ENCODE measurements at regions not wholly inside any gene's neighbourhood (a gene's known extent, or its start where the extent isn't known, plus 50 kb on each side); places are given as distances from the start of the nearest gene placed in this dataset.

DNA sequence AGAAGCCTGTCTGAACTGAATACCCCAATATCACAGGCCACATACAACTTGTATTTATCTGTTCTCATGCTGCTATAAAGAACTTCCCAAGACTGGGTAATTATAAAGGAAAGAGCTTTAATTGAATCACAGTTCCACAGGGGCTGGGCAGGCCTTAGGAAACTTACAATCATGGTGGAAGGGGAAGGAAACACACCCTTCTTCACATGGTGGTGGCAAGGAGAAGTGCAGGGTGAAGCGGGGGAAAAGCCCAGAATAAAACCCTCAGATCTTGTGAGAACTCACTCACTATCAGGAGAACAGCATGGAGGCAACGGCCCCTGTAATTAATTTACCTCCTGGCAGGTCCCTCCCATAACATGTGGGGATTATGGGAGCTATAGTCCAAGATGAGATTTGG, 50.3 kb upstream of the FNDC1 start:
- Histone ChIP-seq H3K27ac (ENCODE audit: low read length) (no peak overlapping the region), H3K9me3 (ENCODE audit: control insufficient read depth, insufficient read depth, low read depth, low read length) (no peaks in the 10 kb centered on the region), H3K27me3 (ENCODE audit: control insufficient read depth, insufficient read depth, low read length) (no peaks in the 10 kb centered on the region; the same call in 1 of the 2 replicates), H3K36me3 (ENCODE audit: control insufficient read depth, insufficient read depth, low read length) (no peaks in the 10 kb centered on the region), H3K4me1 (ENCODE audit: control insufficient read depth, insufficient read depth, low read length) (no peaks in the 10 kb centered on the region), H3K4me3 (ENCODE audit: low read depth in 2 of 2, low read length in 2 of 2) (no peak overlapping the region)
- CTCF ChIA-PET, result no interaction called here
- in situ Hi-C loops (cut with HindIII; ENCODE audit: low pct_unique_long_range_greater_than_20kb, low sequenced_read_pairs), result no loop called here
- ATAC-seq (no peak), DNase-seq (ENCODE audit: low read depth, low spot score) (no peak)
- POLR2A ChIA-PET, result no interaction called here
- TF ChIP-seq SIN3A (IDR thresholded peaks at IDR 0.05; ENCODE audit: borderline replicate concordance, insufficient read depth, low read depth, low read length), result no peak
- no peak for TF ChIP-seq REST (IDR thresholded peaks at IDR 0.05; ENCODE audit: insufficient read depth in 1 of 2, low read depth in 2 of 2, low read length in 1 of 2)
- TF ChIP-seq POLR2AphosphoS5 (IDR thresholded peaks at IDR 0.05; ENCODE audit: low read depth, low read length), result no peak
- TF ChIP-seq TCF7L2 (IDR thresholded peaks at IDR 0.05; ENCODE audit: low read depth, low read length), result no peak
- TF ChIP-seq CTCF (IDR thresholded peaks at IDR 0.05), result no peak
- BruUV-seq (replicated peaks), result no TSS peak
- intact Hi-C loops (cut with micrococcal nuclease; ENCODE audit: unreplicated experiment), result no loop called here

DNA sequence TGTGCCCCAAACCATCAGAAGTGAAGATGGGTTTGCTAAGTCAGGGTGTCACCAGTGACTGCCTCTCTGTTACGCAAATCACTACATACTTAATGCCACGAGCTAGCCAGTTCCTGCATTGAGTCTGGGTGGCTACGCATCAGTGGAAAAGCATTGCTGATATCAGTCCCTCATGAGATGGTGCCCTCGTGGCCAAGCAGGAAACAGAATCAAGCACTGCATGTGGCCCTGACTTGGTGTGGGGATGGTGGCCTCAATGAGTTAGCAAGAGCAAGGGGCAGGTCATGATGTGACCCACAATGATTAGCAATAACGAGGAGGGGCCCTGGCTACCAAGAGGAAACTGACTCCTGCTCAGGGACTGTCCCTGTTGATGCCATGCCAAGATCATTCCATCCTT, 51.6 kb upstream of the FNDC1 start:
- H3K4me1 ChIP-seq (ENCODE audit: control insufficient read depth, insufficient read depth, low read length), result no peaks in the 10 kb centered on the region
- TF ChIP-seq SIN3A (IDR thresholded peaks at IDR 0.05; ENCODE audit: borderline replicate concordance, insufficient read depth, low read depth, low read length), result no peak
- no peak for TF ChIP-seq TCF7L2 (IDR thresholded peaks at IDR 0.05; ENCODE audit: low read depth, low read length)
- no peak for TF ChIP-seq POLR2AphosphoS5 (IDR thresholded peaks at IDR 0.05; ENCODE audit: low read depth, low read length)
- no peak for TF ChIP-seq CTCF (IDR thresholded peaks at IDR 0.05)
- TF ChIP-seq REST (IDR thresholded peaks at IDR 0.05; ENCODE audit: insufficient read depth in 1 of 2, low read depth in 2 of 2, low read length in 1 of 2), result no peak
- H3K27ac ChIP-seq (ENCODE audit: low read length), result no peak overlapping the region
- no peak for ATAC-seq
- no peaks in the 10 kb centered on the region for H3K36me3 ChIP-seq (ENCODE audit: control insufficient read depth, insufficient read depth, low read length)
- H3K9me3 ChIP-seq (ENCODE audit: control insufficient read depth, insufficient read depth, low read depth, low read length), result no peaks in the 10 kb centered on the region
- intact Hi-C loops (cut with micrococcal nuclease; ENCODE audit: unreplicated experiment), result no loop called here
- no TSS peak for BruUV-seq (replicated peaks)
- no peak overlapping the region for H3K4me3 ChIP-seq (ENCODE audit: low read depth in 2 of 2, low read length in 2 of 2)
- ChIA-PET CTCF (no interaction called here), POLR2A (no interaction called here)
- H3K27me3 ChIP-seq (ENCODE audit: control insufficient read depth, insufficient read depth, low read length), result no peaks in the 10 kb centered on the region; the same call in 1 of the 2 replicates
- in situ Hi-C loops (cut with HindIII; ENCODE audit: low pct_unique_long_range_greater_than_20kb, low sequenced_read_pairs), result no loop called here
- DNase-seq (ENCODE audit: low read depth, low spot score), result no peak
